Esophagus muscularis mucosa (tissue), 4 donors: ENCODE measurements at regions not wholly inside any gene's neighbourhood (a gene's known extent, or its start where the extent isn't known, plus 50 kb on each side); places are given as distances from the start of the nearest gene placed in this dataset.

Source experiments
- DNase-seq: peaks from one replicate; pipeline ENCODE4 v3.0.0-alpha.2; 2017; ENCODE audit errors: extremely low spot score
- H3K27ac ChIP-seq, 4 donors: fragments of 200-600 bp; sonication (generic); replicated peaks in 1 of 4; 1 replicate in 3 of 4; 2 replicates in 1 of 4; pipeline ENCODE4 v1.5.1; 2016 to 2019; ENCODE audit warnings: mild to moderate bottlenecking in 1 of 4
- H3K27me3 ChIP-seq, 4 donors: fragments of 200-600 bp; sonication (generic); one replicate each; pipeline versions ENCODE4 v1.5.1 to v1.6.0; 2016 to 2019
- H3K36me3 ChIP-seq, 4 donors: fragments of 200-600 bp; sonication (generic); one replicate each; pipeline ENCODE4 v1.5.1; 2016 to 2019
- H3K4me1 ChIP-seq, 4 donors: fragments of 200-600 bp; sonication (generic); one replicate each; pipeline ENCODE4 v1.5.1; 2016 to 2019
- H3K4me3 ChIP-seq, 4 donors: fragments of 200-600 bp; sonication (generic); 1 replicate in 2 of 4; 2 replicates in 2 of 4; pipeline ENCODE4 v1.5.1; 2016 to 2019; ENCODE audit warnings: mild to moderate bottlenecking in 4 of 4, moderate library complexity in 1 of 4
- H3K9me3 ChIP-seq, 4 donors: fragments of 200-600 bp; sonication (generic); 1 replicate in 3 of 4; 2 replicates in 1 of 4; pipeline ENCODE4 v1.5.1; 2016 to 2019
- CTCF ChIP-seq, 3 experiments: fragments of 200-600 bp in 2 of 3; fragments of 450-650 bp in 1 of 3; sonication (generic) in 2 of 3; IDR thresholded peaks; one replicate each; pipeline ENCODE4 v1.5.1; 2017 to 2019; ENCODE audit warnings: antibody characterized with exemption in 3 of 3, mild to moderate bottlenecking in 2 of 3, moderate library complexity in 1 of 3
- EP300 ChIP-seq: sonication (generic); formaldehyde crosslinking; IDR thresholded peaks from one replicate; pipeline ENCODE4 v1.6.1; 2017; ENCODE audit warnings: antibody characterized with exemption
- POLR2A ChIP-seq: fragments of 450-650 bp; IDR thresholded peaks from one replicate; pipeline ENCODE4 v1.6.1; 2017; ENCODE audit warnings: antibody characterized with exemption, moderate library complexity, mild to moderate bottlenecking, low read depth
- POLR2AphosphoS5 ChIP-seq, 2 donors: sonication (generic); formaldehyde crosslinking; IDR thresholded peaks; one replicate each; pipeline ENCODE4 v1.6.1; 2017; ENCODE audit warnings: antibody characterized with exemption in 2 of 2
- WGBS: methylation state at CpG from one replicate; pipeline ENCODE4 v1.1.5; 2018; 5-methylcytosine and 5-hydroxymethylcytosine counted together
- intact Hi-C: fragments of 100-400 bp; cut with DNase I; formaldehyde crosslinking; loops from one replicate; pipeline ENCODE4 v1.15.1; 2023

DNA sequence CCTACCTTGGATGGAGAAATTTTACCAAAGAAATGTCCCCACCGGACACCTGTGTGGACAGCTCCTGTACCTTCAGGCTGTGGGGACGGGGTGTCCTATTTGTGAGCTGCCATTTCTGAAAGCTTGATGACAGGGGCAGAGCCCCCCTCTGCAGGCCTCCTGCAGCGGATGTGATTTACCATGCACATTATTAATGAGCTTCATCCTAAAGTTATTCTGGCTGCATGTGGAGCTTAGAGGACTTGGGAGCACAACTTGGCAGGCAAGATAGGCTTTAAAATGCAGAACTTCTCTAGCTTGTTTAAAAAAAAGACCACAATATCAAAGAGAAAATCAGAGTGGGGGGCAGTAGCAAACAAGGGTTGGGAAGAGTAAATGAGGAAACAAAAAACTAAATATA is 350.0 kb upstream of the KLHL29 start:
- intact Hi-C loops: no loop called here
- 80% methylated on average over 3 of the region's 3 CpGs for WGBS
- no peak for DNase-seq
- Histone ChIP-seq H3K36me3 (no peaks in the 10 kb centered on the region), H3K9me3 (no peaks in the 10 kb centered on the region), H3K4me3 (no peak overlapping the region), H3K27me3 (no peaks in the 10 kb centered on the region), H3K4me1 (peaks cover 0 to 14% (median 2%) of the 10 kb centered on the region in 4 donors), H3K27ac (no peak overlapping the region)
- no peak for TF ChIP-seq POLR2A
- TF ChIP-seq POLR2AphosphoS5 (IDR thresholded peaks at IDR 0.05): no peak
- no peak for TF ChIP-seq EP300
- no peak for TF ChIP-seq CTCF (IDR thresholded peaks at IDR 0.05)

DNA sequence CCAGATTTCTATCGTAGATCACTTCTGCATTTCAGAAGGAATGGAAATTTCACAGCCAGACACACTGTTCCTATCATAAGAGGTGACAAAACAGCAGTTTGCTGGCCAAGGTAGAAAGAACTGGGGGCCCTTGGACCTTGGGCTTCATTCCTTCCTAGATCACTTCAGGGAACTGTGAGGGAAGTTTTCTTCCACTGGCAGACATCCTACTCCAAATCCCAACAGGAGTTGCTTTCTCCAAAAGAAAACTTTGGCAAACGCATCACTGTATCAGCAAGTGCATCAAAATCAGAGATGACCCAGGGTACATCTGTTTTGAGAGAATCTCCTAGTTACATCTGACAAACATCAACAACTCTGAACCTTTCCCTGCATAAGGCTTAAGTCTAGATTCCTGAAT is 348.4 kb upstream of the KLHL29 start:
- intact Hi-C loops: no loop called here
- 62% methylated on average over 2 of the region's 2 CpGs for WGBS
- DNase-seq: no peak
- Histone ChIP-seq H3K36me3 (no peaks in the 10 kb centered on the region), H3K4me3 (no peak overlapping the region), H3K4me1 (peaks cover 0 to 14% (median 2%) of the 10 kb centered on the region in 4 donors), H3K9me3 (no peaks in the 10 kb centered on the region), H3K27ac (no peak overlapping the region), H3K27me3 (no peaks in the 10 kb centered on the region)
- TF ChIP-seq POLR2AphosphoS5 (IDR thresholded peaks at IDR 0.05): no peak
- TF ChIP-seq POLR2A: no peak
- TF ChIP-seq CTCF (IDR thresholded peaks at IDR 0.05): no peak
- TF ChIP-seq EP300: no peak

- intact Hi-C loops: no loop called here
- no peak for TF ChIP-seq POLR2A
- no peak for TF ChIP-seq CTCF (IDR thresholded peaks at IDR 0.05)
- TF ChIP-seq POLR2AphosphoS5 (IDR thresholded peaks at IDR 0.05): no peak
- TF ChIP-seq EP300: no peak
- DNase-seq: no peak
- 61% methylated on average over 2 of the region's 2 CpGs for WGBS
- Histone ChIP-seq H3K36me3 (no peaks in the 10 kb centered on the region), H3K27me3 (no peaks in the 10 kb centered on the region), H3K4me3 (no peak overlapping the region), H3K9me3 (no peaks in the 10 kb centered on the region), H3K4me1 (peaks cover 0 to 21% (median 4%) of the 10 kb centered on the region in 4 donors), H3K27ac (peak overlapping the region in 1 of 4 donors; percentile 13)
Measured at GRCh38 chr2:23037596-23037995, 347.4 kb upstream of the KLHL29 start.

DNA sequence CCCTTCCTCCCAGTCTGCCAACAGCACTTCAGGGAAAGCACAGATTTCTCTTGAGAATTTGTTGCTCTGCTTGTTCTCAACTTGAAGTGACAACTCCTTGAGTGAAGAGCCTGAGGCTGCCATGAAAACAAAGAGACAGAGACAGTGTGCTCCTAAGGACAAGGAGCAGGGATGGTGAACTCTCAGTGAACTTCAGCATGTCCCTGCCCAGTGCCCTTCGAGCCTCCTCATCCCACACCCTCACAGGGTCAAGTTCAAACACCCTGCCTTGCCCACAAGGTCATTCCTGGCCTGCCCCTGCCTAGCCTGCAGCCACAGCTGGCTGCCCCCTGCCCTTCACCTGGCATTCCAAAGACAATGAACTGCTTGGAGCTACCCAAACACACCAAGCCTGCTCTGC is 343.5 kb upstream of the KLHL29 start:
- Histone ChIP-seq H3K36me3 (no peaks in the 10 kb centered on the region), H3K4me1 (peaks cover 0 to 22% (median 6%) of the 10 kb centered on the region in 4 donors), H3K27ac (peak overlapping the region in 1 of 4 donors; percentile 44), H3K27me3 (no peaks in the 10 kb centered on the region), H3K4me3 (no peak overlapping the region), H3K9me3 (no peaks in the 10 kb centered on the region)
- no peak for DNase-seq
- intact Hi-C loops: no loop called here
- 67% methylated on average over 1 of the region's 1 CpG for WGBS
- TF ChIP-seq POLR2A (no peak), EP300 (no peak), CTCF (IDR thresholded peaks at IDR 0.05) (no peak), POLR2AphosphoS5 (IDR thresholded peaks at IDR 0.05) (no peak)

DNA sequence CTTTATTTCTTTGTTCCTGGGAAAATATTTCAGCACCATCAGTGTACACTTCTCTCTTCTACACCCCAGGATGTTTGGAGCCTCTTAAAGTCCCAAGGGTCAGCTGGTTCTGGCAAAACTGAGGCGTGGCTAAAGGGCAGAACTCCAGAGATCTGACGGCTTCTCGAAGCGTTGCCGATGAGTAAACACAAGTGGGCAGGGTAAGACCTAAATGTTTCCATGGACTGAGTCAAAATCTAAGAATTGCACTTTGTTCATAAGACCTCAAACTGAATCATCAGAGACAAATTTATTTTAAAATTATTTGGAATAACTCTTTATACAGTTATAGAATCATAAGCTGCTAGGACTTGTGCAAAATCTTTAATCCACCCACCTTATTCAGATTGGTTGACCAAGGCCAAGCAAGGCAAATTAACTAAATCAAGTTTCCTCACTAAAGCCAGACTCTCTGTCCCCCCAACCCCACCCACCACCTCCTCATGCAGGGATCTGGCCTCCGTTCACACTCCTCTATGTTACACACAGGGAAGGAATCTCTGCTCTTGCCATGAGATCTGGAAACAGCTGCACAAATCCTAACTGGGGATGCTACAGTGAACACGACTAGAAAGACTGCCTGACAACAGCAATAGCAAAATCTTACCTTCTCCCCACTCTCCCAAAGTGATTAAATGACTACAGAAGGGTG is 342.6 kb upstream of the KLHL29 start:
- intact Hi-C loops: no loop called here
- H3K9me3 ChIP-seq: no peaks in the 10 kb centered on the region
- 50% methylated on average over 7 of the region's 7 CpGs for WGBS
- no peak for DNase-seq
- TF ChIP-seq POLR2A (no peak), CTCF (IDR thresholded peaks at IDR 0.05) (no peak), EP300 (no peak), POLR2AphosphoS5 (IDR thresholded peaks at IDR 0.05) (no peak)
- H3K4me3 ChIP-seq: no peak overlapping the region
- peaks cover 0 to 15% (median 6%) of the 10 kb centered on the region in 4 donors for H3K4me1 ChIP-seq
- no peaks in the 10 kb centered on the region for H3K36me3 ChIP-seq
- no peaks in the 10 kb centered on the region for H3K27me3 ChIP-seq
- peak overlapping the region in 2 of 4 donors; percentile 44 to 48 for H3K27ac ChIP-seq
